Stimulated activated naive CD8-positive, alpha-beta T cell treated with anti-CD3 and anti-CD28 coated beads, Interleukin-15, amount 100 ng/mL, for 72 hours (primary cell): ENCODE measurements at regions not wholly inside any gene's neighbourhood (a gene's known extent, or its start where the extent isn't known, plus 50 kb on each side); places are given as distances from the start of the nearest gene placed in this dataset.

ENCODE experiments used
- ATAC-seq: fragments of 150-1000 bp; cut with Tn5 transposase; 2 replicates; pipeline ENCODE4 v1.10.0; 2021; ENCODE audit warnings: mild to moderate bottlenecking, moderate library complexity
- DNase-seq, 2 donors: peaks; one replicate each; pipeline ENCODE4 v3.0.0; 2021 to 2022
- H3K27ac Mint-ChIP-seq, 2 donors: one replicate each; pipeline ENCODE4 v1.8.0; 2022; ENCODE audit warnings: mild to moderate bottlenecking in 2 of 2, mixed read lengths in 2 of 2, moderate library complexity in 2 of 2
- H3K27me3 Mint-ChIP-seq: one replicate; pipeline ENCODE4 v1.8.0; 2022; ENCODE audit warnings: mixed read lengths
- H3K4me1 Mint-ChIP-seq: one replicate; pipeline ENCODE4 v1.8.0; 2022; ENCODE audit warnings: mild to moderate bottlenecking, mixed read lengths
- H3K4me3 Mint-ChIP-seq, 2 donors: one replicate each; pipeline ENCODE4 v1.8.0; 2022; ENCODE audit warnings: mild to moderate bottlenecking in 2 of 2, mixed read lengths in 2 of 2, moderate library complexity in 1 of 2
- H3K9me3 Mint-ChIP-seq, 2 donors: one replicate each; pipeline ENCODE4 v1.8.0; 2022; ENCODE audit warnings: mixed read lengths in 2 of 2

- Mint-ChIP-seq H3K9me3 (no peaks in the 10 kb centered on the region), H3K4me3 (no peak overlapping the region), H3K27me3 (no peaks in the 10 kb centered on the region), H3K4me1 (no peaks in the 10 kb centered on the region), H3K27ac (no peak overlapping the region)
- DNase-seq = no peak
- no peak for ATAC-seq
Measured at GRCh38 chr14:54058505-54058904, 101.9 kb upstream of the BMP4 start.

GRCh38 chr14:54083549-54084239 is 127.1 kb upstream of the BMP4 start:
- Mint-ChIP-seq H3K4me3 (no peak overlapping the region), H3K9me3 (no peaks in the 10 kb centered on the region), H3K27ac (no peak overlapping the region), H3K27me3 (no peaks in the 10 kb centered on the region), H3K4me1 (no peaks in the 10 kb centered on the region)
- DNase-seq (no peak), ATAC-seq (no peak)

- H3K9me3 Mint-ChIP-seq = no peaks in the 10 kb centered on the region
- H3K27me3 Mint-ChIP-seq = no peaks in the 10 kb centered on the region
- H3K27ac Mint-ChIP-seq = no peak overlapping the region
- H3K4me1 Mint-ChIP-seq = no peaks in the 10 kb centered on the region
- DNase-seq (no peak), ATAC-seq (no peak)
- H3K4me3 Mint-ChIP-seq = no peak overlapping the region
Measured at GRCh38 chr14:54085232-54085761, 128.7 kb upstream of the BMP4 start.

- H3K9me3 Mint-ChIP-seq = no peaks in the 10 kb centered on the region
- no peak overlapping the region for H3K27ac Mint-ChIP-seq
- DNase-seq (no peak), ATAC-seq (no peak)
- H3K27me3 Mint-ChIP-seq = no peaks in the 10 kb centered on the region
- H3K4me1 Mint-ChIP-seq = no peaks in the 10 kb centered on the region
- H3K4me3 Mint-ChIP-seq = no peak overlapping the region
Measured at GRCh38 chr14:54085841-54086240, 129.2 kb upstream of the BMP4 start.

GRCh38 chr14:54086767-54087166 is 130.1 kb upstream of the BMP4 start:
- H3K27ac Mint-ChIP-seq = no peak overlapping the region
- DNase-seq (no peak), ATAC-seq (no peak)
- no peaks in the 10 kb centered on the region for H3K27me3 Mint-ChIP-seq
- H3K9me3 Mint-ChIP-seq = no peaks in the 10 kb centered on the region
- H3K4me3 Mint-ChIP-seq = no peak overlapping the region
- no peaks in the 10 kb centered on the region for H3K4me1 Mint-ChIP-seq

GRCh38 chr14:54087376-54087775 is 130.8 kb upstream of the BMP4 start:
- no peaks in the 10 kb centered on the region for H3K4me1 Mint-ChIP-seq
- no peaks in the 10 kb centered on the region for H3K27me3 Mint-ChIP-seq
- DNase-seq (no peak), ATAC-seq (no peak)
- no peak overlapping the region for H3K27ac Mint-ChIP-seq
- no peaks in the 10 kb centered on the region for H3K9me3 Mint-ChIP-seq
- no peak overlapping the region for H3K4me3 Mint-ChIP-seq

GRCh38 chr14:54088271-54088670 is 131.6 kb upstream of the BMP4 start:
- DNase-seq (no peak), ATAC-seq (no peak)
- no peaks in the 10 kb centered on the region for H3K27me3 Mint-ChIP-seq
- no peak overlapping the region for H3K4me3 Mint-ChIP-seq
- no peaks in the 10 kb centered on the region for H3K9me3 Mint-ChIP-seq
- no peak overlapping the region for H3K27ac Mint-ChIP-seq
- H3K4me1 Mint-ChIP-seq = no peaks in the 10 kb centered on the region

GRCh38 chr14:54090274-54090673 is 133.6 kb upstream of the BMP4 start:
- Mint-ChIP-seq H3K4me3 (no peak overlapping the region), H3K4me1 (no peaks in the 10 kb centered on the region), H3K27me3 (no peaks in the 10 kb centered on the region)

GRCh38 chr14:54094765-54095164 is 138.1 kb upstream of the BMP4 start:
- H3K9me3 Mint-ChIP-seq = peaks cover 6 to 8% of the 10 kb centered on the region in 2 donors
- no peak overlapping the region for H3K27ac Mint-ChIP-seq
- no peaks in the 10 kb centered on the region for H3K4me1 Mint-ChIP-seq
- no peaks in the 10 kb centered on the region for H3K27me3 Mint-ChIP-seq
- DNase-seq (no peak), ATAC-seq (no peak)
- H3K4me3 Mint-ChIP-seq = no peak overlapping the region

More at GRCh38 chr14:54090274-54090673, 133.6 kb upstream of the BMP4 start:
- ATAC-seq = no peak
- DNase-seq = no peak
- peaks cover 6 to 8% of the 10 kb centered on the region in 2 donors for H3K9me3 Mint-ChIP-seq
- H3K27ac Mint-ChIP-seq = peak overlapping the region in 1 of 2 donors; percentile 27

GRCh38 chr14:54098536-54098935 is 141.9 kb upstream of the BMP4 start:
- H3K4me1 Mint-ChIP-seq = no peaks in the 10 kb centered on the region
- no peak overlapping the region for H3K4me3 Mint-ChIP-seq
- peaks cover 6 to 8% of the 10 kb centered on the region in 2 donors for H3K9me3 Mint-ChIP-seq
- DNase-seq (no peak), ATAC-seq (no peak)
- no peak overlapping the region for H3K27ac Mint-ChIP-seq
- H3K27me3 Mint-ChIP-seq = no peaks in the 10 kb centered on the region

- no peak for ATAC-seq
- no peak overlapping the region for H3K27ac Mint-ChIP-seq
- no peaks in the 10 kb centered on the region for H3K27me3 Mint-ChIP-seq
- H3K9me3 Mint-ChIP-seq = no peaks in the 10 kb centered on the region
- H3K4me1 Mint-ChIP-seq = no peaks in the 10 kb centered on the region
- H3K4me3 Mint-ChIP-seq = no peak overlapping the region
- no peak for DNase-seq
Measured at GRCh38 chr14:54102051-54102456, 145.4 kb upstream of the BMP4 start.

GRCh38 chr14:54102530-54102929 is 145.9 kb upstream of the BMP4 start:
- Mint-ChIP-seq H3K4me3 (no peak overlapping the region), H3K27ac (no peak overlapping the region), H3K4me1 (no peaks in the 10 kb centered on the region), H3K27me3 (no peaks in the 10 kb centered on the region), H3K9me3 (no peaks in the 10 kb centered on the region)
- ATAC-seq (no peak), DNase-seq (no peak)

- no peak for DNase-seq
- Mint-ChIP-seq H3K27me3 (no peaks in the 10 kb centered on the region), H3K4me3 (no peak overlapping the region), H3K4me1 (no peaks in the 10 kb centered on the region), H3K9me3 (no peaks in the 10 kb centered on the region), H3K27ac (no peak overlapping the region)
- ATAC-seq = no peak
Measured at GRCh38 chr14:54104601-54105145, 148.0 kb upstream of the BMP4 start.

GRCh38 chr14:54105406-54105805 is 148.8 kb upstream of the BMP4 start:
- Mint-ChIP-seq H3K27me3 (no peaks in the 10 kb centered on the region), H3K4me3 (no peak overlapping the region), H3K4me1 (no peaks in the 10 kb centered on the region), H3K9me3 (no peaks in the 10 kb centered on the region), H3K27ac (no peak overlapping the region)
- ATAC-seq (no peak), DNase-seq (no peak)

GRCh38 chr14:54105898-54106297 is 149.3 kb upstream of the BMP4 start:
- ATAC-seq = no peak
- no peak overlapping the region for H3K27ac Mint-ChIP-seq
- H3K4me1 Mint-ChIP-seq = no peaks in the 10 kb centered on the region
- no peaks in the 10 kb centered on the region for H3K27me3 Mint-ChIP-seq
- no peaks in the 10 kb centered on the region for H3K9me3 Mint-ChIP-seq
- no peak overlapping the region for H3K4me3 Mint-ChIP-seq
- no peak for DNase-seq

GRCh38 chr14:54106661-54107377 is 150.2 kb upstream of the BMP4 start:
- no peak for ATAC-seq
- no peak for DNase-seq
- no peak overlapping the region for H3K27ac Mint-ChIP-seq
- H3K27me3 Mint-ChIP-seq = no peaks in the 10 kb centered on the region
- no peak overlapping the region for H3K4me3 Mint-ChIP-seq
- H3K4me1 Mint-ChIP-seq = no peaks in the 10 kb centered on the region
- H3K9me3 Mint-ChIP-seq = peaks cover 0 to 3% of the 10 kb centered on the region in 2 donors
